ENCODE measurements at regions not wholly inside any gene's neighbourhood (a gene's known extent, or its start where the extent isn't known, plus 50 kb on each side); places are given as distances from the start of the nearest gene placed in this dataset.

DNA sequence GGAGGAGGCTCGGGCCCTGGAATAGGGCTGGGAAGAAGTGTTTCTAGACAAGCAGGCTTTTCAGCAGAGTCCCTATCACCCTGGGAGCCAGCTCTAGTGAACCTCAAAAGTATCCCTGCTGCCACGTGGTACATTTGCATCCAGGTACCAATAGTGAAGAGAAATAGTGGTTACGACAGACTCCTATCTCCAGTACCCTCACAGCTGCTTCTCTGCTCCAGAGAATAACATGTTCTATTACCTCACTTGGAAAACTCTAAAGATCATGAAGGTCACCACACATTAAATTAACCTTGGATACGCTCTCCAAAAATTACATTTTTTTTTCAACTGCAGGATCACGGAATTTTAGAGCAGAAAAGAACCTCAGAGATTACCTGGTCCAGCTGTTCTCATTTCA is 230.4 kb upstream of the PLD5 start (continued):
- no peak for TF ChIP-seq ZNF462 (CRISPR knock-in tag; IDR thresholded peaks at IDR 0.05)

DNA sequence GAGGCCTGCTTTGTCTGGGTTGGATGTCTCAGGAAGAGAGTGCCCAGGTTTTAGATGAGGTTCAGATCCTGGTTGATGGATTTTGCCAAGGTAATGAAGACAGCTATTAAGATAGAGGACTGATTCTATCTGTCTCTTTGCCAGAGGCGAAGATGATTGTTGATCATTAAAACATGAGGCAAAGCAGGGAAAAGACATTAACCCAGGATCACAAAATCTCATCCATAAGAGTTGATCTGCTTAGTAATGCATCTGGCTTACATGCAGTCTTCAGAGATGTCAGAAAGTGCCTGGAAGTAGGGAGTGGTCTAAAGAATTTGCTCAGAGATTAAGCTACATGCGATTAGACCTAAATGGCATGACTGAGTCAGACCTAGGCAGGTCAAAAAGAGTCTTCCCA is 229.6 kb upstream of the PLD5 start:
- Mint-ChIP-seq H3K27ac (no peak overlapping the region), H3K9me3 (no peaks in the 10 kb centered on the region), H3K27me3 (ENCODE audit: insufficient read depth, low read depth, poor library complexity) (no peaks in the 10 kb centered on the region), H3K4me3 (no peak overlapping the region), H3K4me1 (no peaks in the 10 kb centered on the region), H3K36me3 (ENCODE audit: low read depth) (no peaks in the 10 kb centered on the region)
- Histone ChIP-seq H4K20me1 (replicated peaks; ENCODE audit: insufficient read depth) (no peaks in the 10 kb centered on the region), H3K4me3 (no peak overlapping the region), H3K27ac (ENCODE audit: low read depth) (no peak overlapping the region), H2AFZ (no peak overlapping the region), H3F3A (replicated peaks; ENCODE audit: low read depth) (no peaks in the 10 kb centered on the region), H3K4me2 (no peak overlapping the region), H3K4me1 (ENCODE audit: insufficient read depth) (no peaks in the 10 kb centered on the region; the same call in 1 of the 2 replicates), H3K36me3 (ENCODE audit: insufficient read depth) (no peaks in the 10 kb centered on the region), H3K79me2 (replicated peaks; ENCODE audit: insufficient read depth) (no peaks in the 10 kb centered on the region), H3K9me2 (ENCODE audit: insufficient read depth) (no peaks in the 10 kb centered on the region), H3K27me3 (ENCODE audit: insufficient read depth) (no peaks in the 10 kb centered on the region)
- DNase-seq (ENCODE audit: low spot score), result no peak
- no peak for TF ChIP-seq EZH2 (IDR thresholded peaks at IDR 0.05; ENCODE audit: low read depth, unreplicated experiment)
- no peak for TF ChIP-seq POLR2AphosphoS5 (IDR thresholded peaks at IDR 0.05; ENCODE audit: low read depth)
- no peak for TF ChIP-seq EZH2phosphoT487 (IDR thresholded peaks at IDR 0.05; ENCODE audit: unreplicated experiment)
- no peak for TF ChIP-seq STAT1 (IDR thresholded peaks at IDR 0.05; ENCODE audit: unreplicated experiment)
- TF ChIP-seq ZNF462 (CRISPR knock-in tag; IDR thresholded peaks at IDR 0.05), result no peak
- no peak for ATAC-seq

All from GM23338 (cell line).